Activated naive CD8-positive, alpha-beta T cell treated with anti-CD3 and anti-CD28 coated beads for 36 hours (primary cell): ENCODE measurements at regions not wholly inside any gene's neighbourhood (a gene's known extent, or its start where the extent isn't known, plus 50 kb on each side); places are given as distances from the start of the nearest gene placed in this dataset.

Experiments used
- DNase-seq: peaks from one replicate; pipeline ENCODE4 v3.0.0; 2021
- H3K27ac Mint-ChIP-seq: one replicate; pipeline ENCODE4 v1.8.0; 2022; ENCODE audit warnings: mild to moderate bottlenecking, moderate library complexity, mixed read lengths
- H3K27me3 Mint-ChIP-seq: one replicate; pipeline ENCODE4 v1.8.0; 2022; ENCODE audit warnings: mild to moderate bottlenecking, mixed read lengths
- H3K36me3 Mint-ChIP-seq: one replicate; pipeline ENCODE4 v1.8.0; 2021; ENCODE audit warnings: mild to moderate bottlenecking, mixed read lengths
- H3K4me1 Mint-ChIP-seq: one replicate; pipeline ENCODE4 v1.8.0; 2021; ENCODE audit warnings: mixed read lengths
- H3K4me3 Mint-ChIP-seq: one replicate; pipeline ENCODE4 v1.8.0; 2022; ENCODE audit warnings: mild to moderate bottlenecking, moderate library complexity, mixed read lengths
- H3K9me3 Mint-ChIP-seq: one replicate; pipeline ENCODE4 v1.8.0; 2022; ENCODE audit warnings: mixed read lengths

DNA sequence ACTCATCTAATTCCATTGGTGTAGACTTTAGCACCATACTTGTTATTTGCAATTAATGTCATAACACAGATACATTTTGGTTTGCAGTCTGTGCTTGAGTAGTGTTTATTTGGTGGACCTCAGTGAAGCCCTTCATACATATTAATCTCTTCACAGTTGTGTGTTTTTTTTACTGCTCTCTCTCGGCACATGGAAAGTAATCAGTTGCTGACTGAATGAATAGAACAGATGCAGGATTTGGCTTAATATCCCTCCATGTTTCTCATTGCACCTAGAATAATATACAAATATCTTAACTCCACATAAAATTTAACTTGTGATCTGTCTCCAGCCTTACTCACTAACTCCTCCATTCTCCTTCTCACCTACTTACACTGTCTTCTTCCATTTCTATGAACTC is 319.1 kb downstream of the DMRT2 start:
- no peaks in the 10 kb centered on the region for H3K36me3 Mint-ChIP-seq
- H3K4me1 Mint-ChIP-seq = peaks cover 4% of the 10 kb centered on the region
- no peak overlapping the region for H3K4me3 Mint-ChIP-seq
- H3K27ac Mint-ChIP-seq = no peak overlapping the region
- no peaks in the 10 kb centered on the region for H3K27me3 Mint-ChIP-seq
- DNase-seq = no peak
- no peaks in the 10 kb centered on the region for H3K9me3 Mint-ChIP-seq

DNA sequence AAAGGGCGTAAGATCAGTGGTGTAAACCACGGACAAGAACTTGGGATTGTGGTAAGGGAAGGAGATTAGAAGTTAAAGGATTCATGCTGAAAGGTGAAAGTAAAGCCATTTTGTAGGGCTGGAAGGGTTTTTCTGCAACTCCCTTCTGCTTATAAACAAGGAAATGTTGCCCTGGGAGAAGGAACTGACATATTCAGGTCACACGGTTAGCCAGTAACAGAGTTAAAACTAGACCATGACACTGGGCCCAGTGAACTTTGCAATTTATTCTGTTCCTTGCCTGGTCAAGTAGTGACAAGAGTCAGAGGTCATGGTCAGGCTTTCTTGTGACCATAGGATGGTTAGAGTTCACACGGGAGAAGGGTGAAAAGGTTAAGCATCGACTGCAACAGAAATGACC is 323.3 kb downstream of the DMRT2 start:
- H3K4me3 Mint-ChIP-seq = no peak overlapping the region
- no peaks in the 10 kb centered on the region for H3K27me3 Mint-ChIP-seq
- no peaks in the 10 kb centered on the region for H3K9me3 Mint-ChIP-seq
- no peak for DNase-seq
- no peak overlapping the region for H3K27ac Mint-ChIP-seq
- no peaks in the 10 kb centered on the region for H3K4me1 Mint-ChIP-seq
- H3K36me3 Mint-ChIP-seq = no peaks in the 10 kb centered on the region

GRCh38 chr9:1383899-1384455 is 333.8 kb downstream of the DMRT2 start:
- Mint-ChIP-seq H3K27ac (no peak overlapping the region), H3K27me3 (no peaks in the 10 kb centered on the region), H3K9me3 (no peaks in the 10 kb centered on the region), H3K4me1 (no peaks in the 10 kb centered on the region), H3K4me3 (no peak overlapping the region), H3K36me3 (no peaks in the 10 kb centered on the region)
- no peak for DNase-seq

- H3K27ac Mint-ChIP-seq = no peak overlapping the region
- no peak for DNase-seq
- H3K4me3 Mint-ChIP-seq = no peak overlapping the region
- H3K36me3 Mint-ChIP-seq = no peaks in the 10 kb centered on the region
- H3K4me1 Mint-ChIP-seq = no peaks in the 10 kb centered on the region
- H3K27me3 Mint-ChIP-seq = no peaks in the 10 kb centered on the region
- H3K9me3 Mint-ChIP-seq = no peaks in the 10 kb centered on the region
Measured at GRCh38 chr9:1384816-1385215, 334.7 kb downstream of the DMRT2 start.

DNA sequence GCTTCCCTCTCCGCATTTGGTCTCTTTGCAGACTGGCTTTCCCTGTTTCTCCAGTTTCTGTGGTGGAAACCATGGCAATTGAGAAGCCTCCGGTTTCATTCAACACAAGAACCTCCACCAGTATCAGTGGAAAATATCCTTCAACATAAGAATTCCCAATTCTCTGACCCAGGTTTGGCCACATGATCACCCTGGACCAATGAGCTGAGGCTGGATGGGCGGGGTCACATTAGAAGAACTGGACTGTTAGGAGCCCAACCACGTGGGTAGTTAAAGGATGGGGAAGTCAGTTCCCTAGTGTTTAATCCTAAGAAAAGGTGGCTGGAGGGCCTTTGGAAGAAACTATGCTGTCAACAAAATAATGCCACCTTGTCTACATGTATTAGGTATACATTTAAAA is 336.3 kb downstream of the DMRT2 start:
- Mint-ChIP-seq H3K27ac (no peak overlapping the region), H3K36me3 (no peaks in the 10 kb centered on the region), H3K27me3 (no peaks in the 10 kb centered on the region), H3K4me3 (no peak overlapping the region), H3K9me3 (no peaks in the 10 kb centered on the region), H3K4me1 (no peaks in the 10 kb centered on the region)
- DNase-seq = no peak

GRCh38 chr9:1388216-1388615 is 338.1 kb downstream of the DMRT2 start:
- Mint-ChIP-seq H3K36me3 (no peaks in the 10 kb centered on the region), H3K4me3 (no peak overlapping the region), H3K27me3 (no peaks in the 10 kb centered on the region), H3K9me3 (no peaks in the 10 kb centered on the region), H3K27ac (no peak overlapping the region), H3K4me1 (no peaks in the 10 kb centered on the region)
- no peak for DNase-seq

DNA sequence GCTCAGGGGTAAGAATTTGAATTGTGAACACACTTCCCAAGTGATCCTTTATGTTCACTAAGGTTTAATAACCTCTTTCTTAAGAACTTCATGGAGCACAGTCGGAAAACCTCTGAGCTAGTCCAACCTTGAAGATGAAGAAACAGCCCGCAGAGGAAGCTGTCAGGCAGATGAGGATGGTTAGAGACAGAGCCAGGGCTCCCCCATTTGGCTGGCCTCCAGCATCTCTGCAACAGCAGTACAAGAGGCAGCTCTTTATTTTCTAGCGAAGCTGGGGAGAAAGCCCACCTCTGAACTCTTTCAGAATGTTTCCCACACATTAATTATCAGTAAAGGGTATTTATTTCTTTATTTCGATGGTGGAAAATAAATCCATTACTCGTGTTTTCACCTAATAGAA is 350.8 kb downstream of the DMRT2 start:
- Mint-ChIP-seq H3K9me3 (peaks cover 7% of the 10 kb centered on the region), H3K4me3 (no peak overlapping the region), H3K27ac (no peak overlapping the region), H3K4me1 (no peaks in the 10 kb centered on the region), H3K27me3 (no peaks in the 10 kb centered on the region), H3K36me3 (no peaks in the 10 kb centered on the region)
- no peak for DNase-seq

- Mint-ChIP-seq H3K27me3 (no peaks in the 10 kb centered on the region), H3K4me1 (no peaks in the 10 kb centered on the region), H3K4me3 (no peak overlapping the region), H3K9me3 (no peaks in the 10 kb centered on the region), H3K27ac (no peak overlapping the region), H3K36me3 (no peaks in the 10 kb centered on the region)
- DNase-seq = no peak
Measured at GRCh38 chr9:1404940-1405339, 354.8 kb downstream of the DMRT2 start.

DNA sequence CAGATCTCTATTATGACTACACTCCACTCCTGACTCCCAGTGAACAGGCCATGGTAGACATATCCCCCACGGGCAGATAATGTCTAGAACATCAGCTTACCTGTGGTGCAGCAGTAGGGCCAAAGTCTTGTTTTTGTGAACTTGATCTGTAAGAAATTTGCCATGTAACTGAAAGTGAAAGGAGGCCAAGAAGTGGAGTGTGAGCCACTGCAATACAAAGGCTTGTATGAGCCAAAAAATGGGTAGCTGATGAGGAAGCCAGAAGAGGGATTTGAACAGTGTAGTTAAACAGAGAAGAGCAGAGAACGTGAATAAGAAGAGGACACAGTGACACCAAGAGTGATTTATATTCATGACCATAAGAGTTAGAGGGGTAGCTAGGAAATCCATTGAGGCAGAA is 361.7 kb downstream of the DMRT2 start:
- no peaks in the 10 kb centered on the region for H3K9me3 Mint-ChIP-seq
- H3K27ac Mint-ChIP-seq = no peak overlapping the region
- H3K4me3 Mint-ChIP-seq = no peak overlapping the region
- H3K27me3 Mint-ChIP-seq = peaks cover 9% of the 10 kb centered on the region
- DNase-seq = no peak
- H3K36me3 Mint-ChIP-seq = no peaks in the 10 kb centered on the region
- no peaks in the 10 kb centered on the region for H3K4me1 Mint-ChIP-seq

- Mint-ChIP-seq H3K27ac (no peak overlapping the region), H3K9me3 (no peaks in the 10 kb centered on the region), H3K4me1 (no peaks in the 10 kb centered on the region), H3K4me3 (no peak overlapping the region), H3K36me3 (no peaks in the 10 kb centered on the region), H3K27me3 (peaks cover 9% of the 10 kb centered on the region)
- DNase-seq = no peak
Measured at GRCh38 chr9:1414711-1415131, 364.6 kb downstream of the DMRT2 start.

GRCh38 chr9:1415146-1415545 is 365.0 kb downstream of the DMRT2 start:
- Mint-ChIP-seq H3K27ac (no peak overlapping the region), H3K36me3 (no peaks in the 10 kb centered on the region), H3K4me1 (no peaks in the 10 kb centered on the region), H3K9me3 (no peaks in the 10 kb centered on the region), H3K4me3 (no peak overlapping the region), H3K27me3 (peaks cover 9% of the 10 kb centered on the region)
- DNase-seq = no peak

- Mint-ChIP-seq H3K4me1 (no peaks in the 10 kb centered on the region), H3K36me3 (no peaks in the 10 kb centered on the region), H3K27ac (no peak overlapping the region), H3K4me3 (no peak overlapping the region), H3K9me3 (no peaks in the 10 kb centered on the region), H3K27me3 (peaks cover 9% of the 10 kb centered on the region)
- DNase-seq = no peak
Measured at GRCh38 chr9:1416261-1416660, 366.1 kb downstream of the DMRT2 start.

- no peak overlapping the region for H3K4me3 Mint-ChIP-seq
- H3K4me1 Mint-ChIP-seq = no peaks in the 10 kb centered on the region
- DNase-seq = no peak
- H3K36me3 Mint-ChIP-seq = no peaks in the 10 kb centered on the region
- H3K9me3 Mint-ChIP-seq = peaks cover 2% of the 10 kb centered on the region
- no peak overlapping the region for H3K27ac Mint-ChIP-seq
- H3K27me3 Mint-ChIP-seq = no peaks in the 10 kb centered on the region
Measured at GRCh38 chr9:1421436-1421835, 371.3 kb downstream of the DMRT2 start.

DNA sequence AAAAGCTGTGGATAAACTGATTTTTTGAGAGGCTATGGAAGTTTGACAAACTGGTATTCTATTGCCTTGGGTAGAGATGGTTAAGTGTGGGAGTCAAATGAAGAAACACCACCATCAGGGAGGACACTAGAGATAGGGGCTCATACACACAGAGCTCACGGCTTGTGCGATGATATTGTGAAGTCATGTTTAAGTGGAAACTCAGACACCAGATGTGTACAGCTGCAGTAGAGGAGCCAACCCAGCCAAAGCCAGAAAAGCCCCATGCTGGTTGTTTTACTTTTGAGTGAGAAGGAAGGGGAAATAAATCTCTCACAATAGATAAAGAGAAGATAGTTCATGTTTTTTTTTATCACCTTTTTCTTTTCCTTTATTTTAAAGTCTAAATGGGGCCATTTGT is 377.7 kb downstream of the DMRT2 start:
- Mint-ChIP-seq H3K9me3 (peaks cover 2% of the 10 kb centered on the region), H3K4me1 (no peaks in the 10 kb centered on the region), H3K27me3 (peaks cover 3% of the 10 kb centered on the region), H3K4me3 (no peak overlapping the region), H3K36me3 (no peaks in the 10 kb centered on the region), H3K27ac (no peak overlapping the region)
- DNase-seq = no peak

DNA sequence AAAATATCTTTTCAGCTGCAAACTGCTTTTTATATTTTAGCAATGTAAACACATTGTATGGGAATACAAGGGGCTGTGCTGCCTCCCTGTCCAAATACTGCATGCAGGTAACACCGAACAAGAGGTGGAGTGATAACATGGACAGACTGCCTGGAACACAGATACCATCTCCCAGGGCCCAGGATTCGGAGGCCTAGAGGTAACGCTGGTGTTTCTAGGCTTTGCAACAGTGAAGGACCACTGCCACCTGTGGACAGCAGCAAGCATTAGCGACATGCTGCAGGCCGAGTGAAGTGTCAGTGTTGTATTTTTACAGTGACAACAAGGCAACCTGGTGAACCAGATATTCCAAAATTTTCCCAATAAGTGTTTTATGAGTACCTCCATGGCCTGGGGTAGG is 379.1 kb downstream of the DMRT2 start:
- Mint-ChIP-seq H3K36me3 (no peaks in the 10 kb centered on the region), H3K4me1 (no peaks in the 10 kb centered on the region), H3K27me3 (peaks cover 3% of the 10 kb centered on the region), H3K4me3 (no peak overlapping the region), H3K27ac (no peak overlapping the region), H3K9me3 (no peaks in the 10 kb centered on the region)
- no peak for DNase-seq

DNA sequence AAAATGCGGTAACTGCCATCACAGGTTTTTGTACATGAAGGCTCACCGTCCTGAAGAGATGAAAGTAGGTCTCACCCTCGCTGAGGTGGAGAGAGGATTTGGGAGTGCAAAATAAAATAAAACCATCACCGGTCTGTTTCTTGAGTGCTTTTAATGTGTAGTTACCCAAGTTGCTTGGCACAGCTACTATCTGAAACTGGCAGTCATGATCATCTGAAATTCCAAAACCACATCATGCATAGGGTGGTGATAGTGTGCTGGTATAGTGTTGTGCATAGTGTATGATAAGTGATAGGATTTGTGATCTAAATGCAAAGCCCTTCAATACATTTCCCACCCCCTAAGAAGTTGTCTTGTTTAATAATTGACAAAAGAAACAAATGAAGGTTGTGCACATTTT is 381.3 kb downstream of the DMRT2 start:
- Mint-ChIP-seq H3K9me3 (no peaks in the 10 kb centered on the region), H3K4me3 (no peak overlapping the region), H3K27ac (no peak overlapping the region), H3K36me3 (no peaks in the 10 kb centered on the region), H3K4me1 (no peaks in the 10 kb centered on the region), H3K27me3 (peaks cover 7% of the 10 kb centered on the region)
- no peak for DNase-seq
